ENCODE measurements at regions not wholly inside any gene's neighbourhood (a gene's known extent, or its start where the extent isn't known, plus 50 kb on each side); places are given as distances from the start of the nearest gene placed in this dataset.

- no peaks in the 10 kb centered on the region for H3K27me3 ChIP-seq (ENCODE audit: low read length)
- no peaks in the 10 kb centered on the region for H3K36me3 ChIP-seq (ENCODE audit: low read length)
- H3K79me2 ChIP-seq (ENCODE audit: insufficient read depth, low read length), result no peaks in the 10 kb centered on the region
- no peak overlapping the region for H3K27ac ChIP-seq (ENCODE audit: low read depth, low read length)
- H4K20me1 ChIP-seq (ENCODE audit: low read depth, low read length), result no peaks in the 10 kb centered on the region
- H3K9ac ChIP-seq (ENCODE audit: low read length), result no peak overlapping the region
- no peaks in the 10 kb centered on the region for H3K9me2 ChIP-seq (replicated peaks; ENCODE audit: insufficient read depth, low read length)
- no peak overlapping the region for H2AFZ ChIP-seq (ENCODE audit: low read depth, low read length, severe bottlenecking)
- TF ChIP-seq CTCF (IDR thresholded peaks at IDR 0.05; ENCODE audit: insufficient read depth, low read length, poor library complexity, severe bottlenecking) (no peak), EZH2phosphoT487 (conservative IDR thresholded peaks at IDR 0.05; ENCODE audit: low read length) (no peak)
- H3F3A ChIP-seq (ENCODE audit: insufficient read depth), result no peaks in the 10 kb centered on the region
- H3K4me2 ChIP-seq (ENCODE audit: low read depth, low read length, poor library complexity, severe bottlenecking), result no peak overlapping the region
- H3K4me3 ChIP-seq (ENCODE audit: insufficient read depth, low read length, poor library complexity, severe bottlenecking), result no peak overlapping the region
- no peaks in the 10 kb centered on the region for H3K9me3 ChIP-seq (ENCODE audit: insufficient read depth, low read length)
Observed at GRCh38 chr12:61111218-61111617, 1149.0 kb upstream of the USP15 start.

GRCh38 chr12:61137677-61138414, 1122.4 kb upstream of the USP15 start:
- TF ChIP-seq CTCF (IDR thresholded peaks at IDR 0.05; ENCODE audit: insufficient read depth, low read length, poor library complexity, severe bottlenecking), result no peak
- no peak for TF ChIP-seq EZH2phosphoT487 (conservative IDR thresholded peaks at IDR 0.05; ENCODE audit: low read length)
- Histone ChIP-seq H3K36me3 (ENCODE audit: low read length) (no peaks in the 10 kb centered on the region), H3K79me2 (ENCODE audit: insufficient read depth, low read length) (no peaks in the 10 kb centered on the region), H2AFZ (ENCODE audit: low read depth, low read length, severe bottlenecking) (no peak overlapping the region), H3K27me3 (ENCODE audit: low read length) (no peaks in the 10 kb centered on the region), H3K9me3 (ENCODE audit: insufficient read depth, low read length) (no peaks in the 10 kb centered on the region), H3K4me3 (ENCODE audit: insufficient read depth, low read length, poor library complexity, severe bottlenecking) (no peak overlapping the region), H3K27ac (ENCODE audit: low read depth, low read length) (no peak overlapping the region), H3F3A (ENCODE audit: insufficient read depth) (no peaks in the 10 kb centered on the region), H3K4me2 (ENCODE audit: low read depth, low read length, poor library complexity, severe bottlenecking) (no peak overlapping the region), H4K20me1 (ENCODE audit: low read depth, low read length) (no peaks in the 10 kb centered on the region), H3K9me2 (replicated peaks; ENCODE audit: insufficient read depth, low read length) (no peaks in the 10 kb centered on the region), H3K9ac (ENCODE audit: low read length) (no peak overlapping the region)

GRCh38 chr12:61138415-61138759, 1121.8 kb upstream of the USP15 start:
- no peak for TF ChIP-seq EZH2phosphoT487 (conservative IDR thresholded peaks at IDR 0.05; ENCODE audit: low read length)
- no peak for TF ChIP-seq CTCF (IDR thresholded peaks at IDR 0.05; ENCODE audit: insufficient read depth, low read length, poor library complexity, severe bottlenecking)
- Histone ChIP-seq H3K79me2 (ENCODE audit: insufficient read depth, low read length) (no peaks in the 10 kb centered on the region), H3K9me3 (ENCODE audit: insufficient read depth, low read length) (no peaks in the 10 kb centered on the region), H3K27me3 (ENCODE audit: low read length) (no peaks in the 10 kb centered on the region), H3F3A (ENCODE audit: insufficient read depth) (no peaks in the 10 kb centered on the region), H3K36me3 (ENCODE audit: low read length) (no peaks in the 10 kb centered on the region), H3K9ac (ENCODE audit: low read length) (no peak overlapping the region), H4K20me1 (ENCODE audit: low read depth, low read length) (no peaks in the 10 kb centered on the region), H3K4me2 (ENCODE audit: low read depth, low read length, poor library complexity, severe bottlenecking) (no peak overlapping the region), H3K4me3 (ENCODE audit: insufficient read depth, low read length, poor library complexity, severe bottlenecking) (no peak overlapping the region), H3K9me2 (replicated peaks; ENCODE audit: insufficient read depth, low read length) (no peaks in the 10 kb centered on the region), H3K27ac (ENCODE audit: low read depth, low read length) (no peak overlapping the region), H2AFZ (ENCODE audit: low read depth, low read length, severe bottlenecking) (no peak overlapping the region)
